CD4-positive, CD25-positive, alpha-beta regulatory T cell (primary cell): ENCODE measurements at regions not wholly inside any gene's neighbourhood (a gene's known extent, or its start where the extent isn't known, plus 50 kb on each side); places are given as distances from the start of the nearest gene placed in this dataset.

ENCODE experiments used
- ATAC-seq, 2 donors: fragments of 150-1000 bp; cut with Tn5 transposase; one replicate each; pipeline ENCODE4 v1.10.0; 2021; ENCODE audit warnings: low read depth in 2 of 2, moderate number of reproducible peaks in 2 of 2, moderate library complexity in 1 of 2
- DNase-seq, 3 donors: peaks; one replicate each; pipeline versions ENCODE4 v3.0.0 to v3.0.0-alpha.2; 2012 to 2022; ENCODE audit warnings: mixed read lengths in 1 of 3
- H3K27ac ChIP-seq: one replicate; pipeline ENCODE4 v1.7.0; 2013; ENCODE audit warnings: mild to moderate bottlenecking, low read length; ENCODE audit not compliant: insufficient read depth, poor library complexity, severe bottlenecking
- H3K27me3 ChIP-seq: one replicate; pipeline ENCODE4 v1.7.0; 2013; ENCODE audit warnings: low read length; ENCODE audit not compliant: control insufficient read depth, insufficient read depth
- H3K36me3 ChIP-seq: one replicate; pipeline ENCODE4 v1.7.0; 2013; ENCODE audit warnings: mild to moderate bottlenecking, low read length, moderate library complexity; ENCODE audit not compliant: control insufficient read depth, insufficient read depth
- H3K4me1 ChIP-seq: 2 replicates; pipeline ENCODE4 v1.7.0; 2013; ENCODE audit warnings: mild to moderate bottlenecking, low read length; ENCODE audit not compliant: insufficient read depth, control insufficient read depth, poor library complexity, severe bottlenecking
- H3K4me3 ChIP-seq: one replicate; pipeline ENCODE4 v1.7.0; 2013; ENCODE audit warnings: low read depth, mild to moderate bottlenecking, low read length, moderate library complexity
- H3K9me3 ChIP-seq, 2 experiments: 1 replicate in 1 of 2; 2 replicates in 1 of 2; pipeline ENCODE4 v1.7.0; 2013; ENCODE audit warnings: low read length in 2 of 2, mild to moderate bottlenecking in 1 of 2, moderate library complexity in 1 of 2; ENCODE audit not compliant: control insufficient read depth in 2 of 2
- H3K27ac Mint-ChIP-seq, 3 donors: one replicate each; pipeline ENCODE4 v1.8.0; 2020 to 2022; ENCODE audit warnings: mild to moderate bottlenecking in 3 of 3, mixed read lengths in 3 of 3, moderate library complexity in 2 of 3
- H3K27me3 Mint-ChIP-seq: one replicate; pipeline ENCODE4 v1.8.0; 2022; ENCODE audit warnings: mild to moderate bottlenecking, mixed read lengths
- H3K36me3 Mint-ChIP-seq: one replicate; pipeline ENCODE4 v1.8.0; 2020; ENCODE audit warnings: mixed read lengths
- H3K4me1 Mint-ChIP-seq, 4 donors: one replicate each; pipeline ENCODE4 v1.8.0; 2020 to 2022; ENCODE audit warnings: mixed read lengths in 4 of 4, mild to moderate bottlenecking in 1 of 4
- H3K4me3 Mint-ChIP-seq, 4 donors: one replicate each; pipeline ENCODE4 v1.8.0; 2020 to 2022; ENCODE audit warnings: mild to moderate bottlenecking in 4 of 4, mixed read lengths in 4 of 4, moderate library complexity in 3 of 4
- H3K9me3 Mint-ChIP-seq, 7 donors: one replicate each; pipeline ENCODE4 v1.8.0; 2020 to 2022; ENCODE audit warnings: mixed read lengths in 7 of 7, mild to moderate bottlenecking in 3 of 7, moderate library complexity in 2 of 7

- Mint-ChIP-seq H3K4me3 (no peak overlapping the region), H3K27me3 (peaks cover 44% of the 10 kb centered on the region), H3K4me1 (no peaks in the 10 kb centered on the region), H3K36me3 (no peaks in the 10 kb centered on the region), H3K27ac (no peak overlapping the region), H3K9me3 (peaks cover 0 to 3% (median 0%) of the 10 kb centered on the region in 7 donors)
- no peak for ATAC-seq
- Histone ChIP-seq H3K4me1 (no peaks in the 10 kb centered on the region), H3K9me3 (no peaks in the 10 kb centered on the region), H3K36me3 (no peaks in the 10 kb centered on the region), H3K27ac (no peak overlapping the region), H3K27me3 (peaks cover 17% of the 10 kb centered on the region), H3K4me3 (no peak overlapping the region)
- DNase-seq: no peak
These were observed 51.4 kb upstream of the CISTR start for GRCh38 chr12:53803194-53803593.

DNA sequence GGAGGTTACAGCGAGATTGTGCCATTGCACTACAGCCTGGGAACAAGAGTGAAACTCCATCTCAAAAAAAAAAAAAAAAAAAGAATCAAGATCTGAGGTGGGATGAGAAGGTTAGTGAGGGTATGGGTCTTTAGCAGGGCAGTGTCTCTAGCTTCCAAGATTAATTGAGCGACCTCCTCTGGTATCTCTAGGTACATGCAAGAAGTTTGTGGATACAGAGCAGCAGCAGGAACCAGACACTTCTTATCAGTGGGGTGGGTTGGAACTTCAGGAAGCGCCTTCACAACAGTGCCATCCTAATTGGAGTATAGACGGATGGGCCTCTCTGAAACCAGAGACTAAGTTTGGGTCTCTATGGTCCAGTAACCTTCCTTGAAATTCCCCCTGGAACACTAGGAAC lies 51.9 kb upstream of the CISTR start:
- Histone ChIP-seq H3K27me3 (peaks cover 12% of the 10 kb centered on the region), H3K27ac (no peak overlapping the region), H3K4me3 (no peak overlapping the region), H3K9me3 (no peaks in the 10 kb centered on the region), H3K36me3 (no peaks in the 10 kb centered on the region), H3K4me1 (no peaks in the 10 kb centered on the region)
- no peak overlapping the region for H3K27ac Mint-ChIP-seq
- H3K9me3 Mint-ChIP-seq: peaks cover 0 to 3% (median 0%) of the 10 kb centered on the region in 7 donors
- peaks cover 41% of the 10 kb centered on the region for H3K27me3 Mint-ChIP-seq
- DNase-seq (no peak), ATAC-seq (no peak)
- no peaks in the 10 kb centered on the region for H3K36me3 Mint-ChIP-seq
- H3K4me3 Mint-ChIP-seq: peak overlapping the region in 1 of 4 donors; percentile 40
- H3K4me1 Mint-ChIP-seq: no peaks in the 10 kb centered on the region

- Mint-ChIP-seq H3K27ac (no peak overlapping the region), H3K36me3 (no peaks in the 10 kb centered on the region), H3K4me3 (no peak overlapping the region), H3K4me1 (no peaks in the 10 kb centered on the region), H3K27me3 (peaks cover 41% of the 10 kb centered on the region), H3K9me3 (no peaks in the 10 kb centered on the region)
- peaks cover 10% of the 10 kb centered on the region for H3K27me3 ChIP-seq
- no peak for ATAC-seq
- H3K4me1 ChIP-seq: no peaks in the 10 kb centered on the region
- H3K27ac ChIP-seq: no peak overlapping the region
- DNase-seq: no peak
- H3K36me3 ChIP-seq: no peaks in the 10 kb centered on the region
- H3K4me3 ChIP-seq: no peak overlapping the region
- no peaks in the 10 kb centered on the region for H3K9me3 ChIP-seq
These were observed 52.6 kb upstream of the CISTR start for GRCh38 chr12:53804429-53804828.

DNA sequence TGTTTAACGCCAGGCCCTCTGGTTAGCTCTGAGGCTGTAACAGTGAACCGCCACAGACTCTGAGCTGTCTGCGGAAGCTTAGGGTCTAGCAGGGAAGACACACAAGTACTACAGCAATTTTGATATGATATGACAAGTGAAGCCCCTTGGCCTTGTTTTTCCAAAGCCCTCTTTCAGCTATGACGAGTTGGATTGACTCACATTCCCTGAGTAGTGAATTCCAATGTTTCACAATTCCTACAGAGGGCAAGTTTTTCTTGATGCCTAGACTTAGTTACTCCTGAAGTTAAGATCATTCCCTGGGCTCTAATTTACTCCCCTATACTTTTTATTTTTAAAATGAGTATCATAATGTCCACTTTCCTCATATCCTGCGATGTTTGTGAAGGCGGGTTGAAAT lies 53.3 kb upstream of the CISTR start:
- Histone ChIP-seq H3K27ac (no peak overlapping the region), H3K27me3 (peaks cover 10% of the 10 kb centered on the region), H3K36me3 (no peaks in the 10 kb centered on the region), H3K4me3 (no peak overlapping the region), H3K9me3 (no peaks in the 10 kb centered on the region), H3K4me1 (no peaks in the 10 kb centered on the region)
- Mint-ChIP-seq H3K27me3 (peaks cover 39% of the 10 kb centered on the region), H3K36me3 (no peaks in the 10 kb centered on the region), H3K27ac (no peak overlapping the region), H3K9me3 (no peaks in the 10 kb centered on the region), H3K4me1 (no peaks in the 10 kb centered on the region), H3K4me3 (no peak overlapping the region)
- DNase-seq (no peak), ATAC-seq (no peak)

DNA sequence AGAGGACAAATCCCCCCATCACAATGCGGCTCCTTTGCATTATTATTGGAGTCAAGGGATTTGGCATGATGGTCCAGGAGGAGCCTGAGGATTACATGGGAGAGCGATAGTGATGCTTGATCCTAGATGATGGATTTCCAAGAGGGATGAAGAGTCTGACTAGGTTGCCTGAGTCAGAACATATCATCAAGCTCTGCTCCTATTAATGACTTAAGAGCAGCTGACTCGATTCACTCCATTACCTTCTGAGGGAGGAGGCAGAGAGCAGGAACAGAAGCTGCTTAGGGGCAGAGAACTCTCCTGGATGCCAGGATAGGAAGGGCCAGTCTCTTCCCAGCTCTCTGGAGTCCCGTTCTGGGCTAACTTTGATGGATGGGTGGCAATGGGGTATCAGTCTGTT lies 54.0 kb upstream of the CISTR start:
- Histone ChIP-seq H3K27ac (no peak overlapping the region), H3K27me3 (peaks cover 10% of the 10 kb centered on the region), H3K36me3 (no peaks in the 10 kb centered on the region), H3K4me3 (no peak overlapping the region), H3K4me1 (no peaks in the 10 kb centered on the region), H3K9me3 (no peaks in the 10 kb centered on the region)
- no peaks in the 10 kb centered on the region for H3K9me3 Mint-ChIP-seq
- no peaks in the 10 kb centered on the region for H3K36me3 Mint-ChIP-seq
- H3K27ac Mint-ChIP-seq: no peak overlapping the region
- no peak for DNase-seq
- peaks cover 36% of the 10 kb centered on the region for H3K27me3 Mint-ChIP-seq
- H3K4me3 Mint-ChIP-seq: no peak overlapping the region
- ATAC-seq: no peak
- H3K4me1 Mint-ChIP-seq: no peaks in the 10 kb centered on the region

DNA sequence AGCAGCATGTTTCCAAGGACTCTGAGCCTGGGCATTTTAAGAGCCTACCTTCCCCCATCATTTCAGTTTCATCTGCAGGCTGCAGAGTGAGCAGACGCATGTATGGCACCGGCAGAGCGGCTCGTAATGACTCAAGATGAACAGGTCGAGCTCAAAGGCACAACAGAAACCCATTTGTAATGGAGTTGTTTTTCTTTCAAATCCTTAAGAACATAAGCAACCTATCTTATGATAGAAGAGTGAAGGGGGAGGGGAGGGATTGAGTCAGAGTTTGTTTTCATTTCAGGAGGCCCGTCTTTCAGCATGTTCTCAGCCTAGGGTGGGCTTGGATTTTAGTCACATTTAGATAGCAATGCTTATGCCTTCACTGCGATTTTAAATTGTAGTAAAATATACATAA lies 54.9 kb upstream of the CISTR start:
- H3K27ac Mint-ChIP-seq: no peak overlapping the region
- H3K36me3 Mint-ChIP-seq: no peaks in the 10 kb centered on the region
- no peaks in the 10 kb centered on the region for H3K4me1 Mint-ChIP-seq
- no peaks in the 10 kb centered on the region for H3K4me1 ChIP-seq
- no peak overlapping the region for H3K4me3 ChIP-seq
- H3K9me3 Mint-ChIP-seq: no peaks in the 10 kb centered on the region
- peaks cover 30% of the 10 kb centered on the region for H3K27me3 Mint-ChIP-seq
- H3K36me3 ChIP-seq: no peaks in the 10 kb centered on the region
- no peak overlapping the region for H3K27ac ChIP-seq
- peaks cover 10% of the 10 kb centered on the region for H3K27me3 ChIP-seq
- no peaks in the 10 kb centered on the region for H3K9me3 ChIP-seq
- no peak for DNase-seq
- H3K4me3 Mint-ChIP-seq: no peak overlapping the region
- ATAC-seq: no peak

- DNase-seq (no peak), ATAC-seq (no peak)
- H3K4me1 Mint-ChIP-seq: no peaks in the 10 kb centered on the region
- Histone ChIP-seq H3K27me3 (peaks cover 10% of the 10 kb centered on the region), H3K9me3 (no peaks in the 10 kb centered on the region), H3K36me3 (no peaks in the 10 kb centered on the region), H3K27ac (no peak overlapping the region), H3K4me1 (no peaks in the 10 kb centered on the region), H3K4me3 (no peak overlapping the region)
- H3K36me3 Mint-ChIP-seq: no peaks in the 10 kb centered on the region
- H3K4me3 Mint-ChIP-seq: no peak overlapping the region
- peaks cover 28% of the 10 kb centered on the region for H3K27me3 Mint-ChIP-seq
- no peak overlapping the region for H3K27ac Mint-ChIP-seq
- no peaks in the 10 kb centered on the region for H3K9me3 Mint-ChIP-seq
These were observed 55.6 kb upstream of the CISTR start for GRCh38 chr12:53807322-53807860.

- Mint-ChIP-seq H3K4me1 (no peaks in the 10 kb centered on the region), H3K4me3 (no peak overlapping the region), H3K36me3 (no peaks in the 10 kb centered on the region), H3K9me3 (no peaks in the 10 kb centered on the region), H3K27ac (no peak overlapping the region), H3K27me3 (peaks cover 24% of the 10 kb centered on the region)
- Histone ChIP-seq H3K9me3 (no peaks in the 10 kb centered on the region), H3K4me1 (no peaks in the 10 kb centered on the region), H3K27me3 (peaks cover 10% of the 10 kb centered on the region), H3K27ac (no peak overlapping the region), H3K36me3 (no peaks in the 10 kb centered on the region), H3K4me3 (no peak overlapping the region)
- ATAC-seq: no peak
- no peak for DNase-seq
These were observed 56.4 kb upstream of the CISTR start for GRCh38 chr12:53808023-53808705.
